GM21423 (cell line): ENCODE measurements at regions not wholly inside any gene's neighbourhood (a gene's known extent, or its start where the extent isn't known, plus 50 kb on each side); places are given as distances from the start of the nearest gene placed in this dataset.
"Not testable (repeated sequence)": the region's sequence is repeated elsewhere in the genome, so short reads cannot be mapped to it uniquely, and the experiment has no call there.

ENCODE experiments used
- ATAC-seq: cut with Tn5 transposase; IDR thresholded peaks from one replicate; pipeline ENCODE4 v1.9.1; 2021; ENCODE audit warnings: mild to moderate bottlenecking, moderate library complexity; ENCODE audit not compliant: unreplicated experiment

DNA sequence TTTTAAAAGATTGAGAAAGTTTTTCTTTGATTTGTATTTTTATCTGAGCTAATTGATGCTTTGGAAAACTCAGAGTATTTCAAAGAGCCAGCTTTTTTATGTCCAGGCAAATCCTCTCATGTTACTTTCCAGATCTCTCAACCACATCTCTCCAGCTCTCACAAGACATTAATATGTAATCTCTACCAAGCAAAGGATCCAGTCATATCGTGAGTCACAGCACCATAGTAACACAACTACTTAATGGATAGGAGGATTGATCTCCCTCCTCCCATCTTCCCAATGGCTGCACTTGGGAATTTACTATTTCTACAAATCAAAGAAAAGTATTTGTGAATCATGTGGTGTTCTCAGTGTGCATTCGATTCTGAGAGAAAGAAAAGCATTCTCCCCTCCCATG is 63.3 kb downstream of the POU4F1 start:
- no peak for ATAC-seq

DNA sequence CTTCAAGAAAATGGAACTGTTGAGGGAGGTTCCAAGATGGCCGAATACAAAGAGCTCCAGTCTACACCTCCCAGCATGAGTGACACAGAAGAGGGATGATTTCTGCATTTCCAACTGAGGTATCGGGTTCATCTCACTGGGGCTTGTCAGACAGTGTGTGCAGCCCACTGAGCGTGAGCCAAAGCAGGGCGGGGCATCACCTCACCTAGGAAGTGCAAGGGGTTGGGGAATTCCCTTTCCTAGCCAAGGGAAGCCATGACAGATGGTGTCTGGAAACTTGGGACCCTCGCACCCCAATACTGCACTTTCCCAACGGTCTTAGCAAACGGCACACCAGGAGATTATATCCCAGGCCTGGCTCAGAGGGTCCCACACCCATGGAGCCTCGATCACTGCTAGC is 77.3 kb downstream of the POU4F1 start:
- not testable (repeated sequence) for ATAC-seq

GRCh38 chr13:78524936-78525335 is 78.4 kb downstream of the POU4F1 start:
- no peak for ATAC-seq

DNA sequence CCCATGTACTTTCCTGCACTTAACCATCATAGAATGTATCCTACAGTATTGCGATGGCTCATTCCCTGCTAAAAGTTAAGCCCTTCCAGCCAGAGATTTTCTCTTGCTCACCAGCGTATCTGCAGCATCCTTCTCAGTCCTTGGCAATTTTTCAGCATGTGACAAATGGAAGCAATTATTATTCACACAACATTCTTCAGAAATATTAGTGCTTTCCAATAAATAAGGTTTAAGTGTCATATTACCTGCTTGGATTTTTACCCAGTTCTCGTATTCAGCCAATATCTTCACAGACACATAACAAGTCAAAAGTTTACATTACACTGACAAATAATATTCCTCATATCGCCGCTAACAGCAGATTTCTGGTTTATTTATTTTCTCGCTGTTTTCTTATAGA is 82.3 kb downstream of the POU4F1 start:
- ATAC-seq: no peak

GRCh38 chr13:78520425-78520824 is 82.9 kb downstream of the POU4F1 start:
- ATAC-seq: no peak

DNA sequence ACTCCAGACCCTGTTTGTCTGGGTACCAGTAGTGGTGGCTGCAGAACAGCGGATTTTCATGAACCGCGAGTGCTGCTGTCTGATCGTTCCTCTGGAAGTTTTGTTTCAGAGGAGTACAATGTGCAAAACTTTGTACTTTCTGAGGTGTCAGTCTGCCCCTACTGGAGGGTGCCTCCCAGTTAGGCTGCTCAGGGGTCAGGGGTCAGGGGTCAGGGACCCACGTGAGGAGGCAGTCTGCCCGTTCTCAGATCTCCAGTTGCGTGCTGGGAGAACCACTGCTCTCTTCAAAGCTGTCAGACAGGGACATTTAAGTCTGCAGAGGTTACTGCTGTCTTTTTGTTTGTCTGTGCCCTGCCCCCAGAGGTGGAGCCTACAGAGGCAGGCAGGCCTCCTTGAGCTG is 84.9 kb downstream of the POU4F1 start:
- not testable (repeated sequence) for ATAC-seq

GRCh38 chr13:78499802-78500201 is 103.5 kb downstream of the POU4F1 start:
- ATAC-seq: no peak

- no peak for ATAC-seq
Observed at GRCh38 chr13:78497702-78498355, 105.5 kb downstream of the POU4F1 start.

- ATAC-seq: no peak
Observed at GRCh38 chr13:78491978-78492377, 111.4 kb downstream of the POU4F1 start.

- not testable (repeated sequence) for ATAC-seq
Observed at GRCh38 chr13:78490225-78490624, 113.1 kb downstream of the POU4F1 start.

- ATAC-seq: no peak
Observed at GRCh38 chr13:78487707-78488106, 115.6 kb downstream of the POU4F1 start.

DNA sequence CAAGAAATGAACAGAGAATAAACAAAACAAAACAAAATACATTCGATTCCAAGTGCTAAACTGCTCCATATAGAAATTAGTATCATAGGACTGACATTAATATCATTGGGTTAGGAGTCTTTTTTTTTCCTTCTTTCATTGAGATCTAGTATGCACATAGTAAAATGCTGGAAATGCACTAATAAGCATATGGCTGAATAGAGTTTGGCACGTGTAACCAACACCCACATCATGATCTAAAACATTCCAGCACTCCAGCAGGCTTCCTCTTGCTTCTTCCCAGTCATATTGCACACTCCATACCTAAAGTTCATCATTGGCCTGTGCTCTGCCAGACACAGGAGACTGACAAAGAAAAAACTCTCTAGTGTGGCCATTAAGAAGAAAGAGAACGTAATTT is 117.5 kb downstream of the POU4F1 start:
- no peak for ATAC-seq

DNA sequence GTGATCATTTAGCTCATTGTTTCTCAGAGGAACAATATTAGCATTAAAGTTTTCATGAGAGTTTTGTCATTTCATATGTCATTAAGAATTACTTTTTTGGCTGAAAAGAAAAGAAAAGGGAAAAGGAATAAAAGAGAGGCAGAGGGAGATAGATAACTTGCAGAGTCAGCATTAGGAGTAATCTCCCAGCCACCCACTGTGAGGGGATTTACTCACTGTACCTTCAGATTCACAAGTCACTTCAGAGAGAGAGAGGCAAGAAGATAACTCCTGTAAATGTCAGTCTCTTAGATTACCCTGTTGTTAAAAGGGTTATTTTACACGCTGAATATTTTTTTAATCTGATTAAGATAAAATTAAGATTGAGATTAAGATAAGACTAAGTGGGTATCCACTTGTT is 125.2 kb downstream of the POU4F1 start:
- ATAC-seq: no peak

GRCh38 chr13:78476910-78477309 is 126.4 kb downstream of the POU4F1 start:
- ATAC-seq: no peak

DNA sequence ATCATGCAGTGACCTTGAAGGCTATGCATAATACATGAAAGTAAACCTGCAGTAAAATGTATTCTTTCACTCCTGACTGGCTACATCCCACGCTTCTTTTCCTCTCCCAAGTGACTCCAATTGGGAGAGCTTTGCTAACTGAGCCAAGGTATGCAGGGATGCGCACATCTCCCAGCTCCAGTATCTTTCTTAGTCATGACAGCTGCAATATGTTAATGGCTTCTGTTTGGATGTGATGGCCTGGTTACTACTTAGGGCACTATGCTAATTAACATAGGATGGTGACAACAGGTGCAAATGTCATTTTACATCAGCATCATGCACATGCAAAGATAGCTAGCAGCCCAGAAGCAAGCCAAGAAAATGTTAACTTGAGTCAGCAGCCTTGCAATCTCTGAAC is 134.7 kb downstream of the POU4F1 start:
- no peak for ATAC-seq

- ATAC-seq: no peak
Observed at GRCh38 chr13:78465250-78465649, 138.1 kb downstream of the POU4F1 start.

DNA sequence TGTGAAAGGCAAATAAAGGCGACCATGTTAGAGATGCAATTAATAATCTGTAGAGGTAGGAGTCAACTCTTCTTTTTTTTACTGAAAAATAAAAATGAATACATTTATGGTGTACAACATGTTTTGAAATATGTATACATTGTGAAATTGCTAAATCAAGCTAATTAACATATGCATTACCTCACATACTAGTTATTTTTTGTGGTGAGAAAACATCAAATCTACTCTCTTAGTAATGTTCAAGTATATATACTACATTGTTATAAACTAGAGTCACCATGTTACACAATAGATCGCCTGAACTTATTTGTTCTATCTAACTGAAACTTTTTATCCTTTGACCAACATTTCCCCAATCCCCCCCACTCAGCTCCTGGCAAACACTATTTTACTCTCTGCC is 143.2 kb downstream of the POU4F1 start:
- ATAC-seq: no peak

GRCh38 chr13:78443839-78444238 is 159.5 kb downstream of the POU4F1 start:
- ATAC-seq: no peak

GRCh38 chr13:78437781-78438180 is 165.6 kb downstream of the POU4F1 start:
- ATAC-seq: no peak

GRCh38 chr13:78436311-78436710 is 167.0 kb downstream of the POU4F1 start:
- no peak for ATAC-seq

- no peak for ATAC-seq
Observed at GRCh38 chr13:78431328-78431727, 172.0 kb downstream of the POU4F1 start.

GRCh38 chr13:78430811-78431210 is 172.5 kb downstream of the POU4F1 start:
- ATAC-seq: no peak

DNA sequence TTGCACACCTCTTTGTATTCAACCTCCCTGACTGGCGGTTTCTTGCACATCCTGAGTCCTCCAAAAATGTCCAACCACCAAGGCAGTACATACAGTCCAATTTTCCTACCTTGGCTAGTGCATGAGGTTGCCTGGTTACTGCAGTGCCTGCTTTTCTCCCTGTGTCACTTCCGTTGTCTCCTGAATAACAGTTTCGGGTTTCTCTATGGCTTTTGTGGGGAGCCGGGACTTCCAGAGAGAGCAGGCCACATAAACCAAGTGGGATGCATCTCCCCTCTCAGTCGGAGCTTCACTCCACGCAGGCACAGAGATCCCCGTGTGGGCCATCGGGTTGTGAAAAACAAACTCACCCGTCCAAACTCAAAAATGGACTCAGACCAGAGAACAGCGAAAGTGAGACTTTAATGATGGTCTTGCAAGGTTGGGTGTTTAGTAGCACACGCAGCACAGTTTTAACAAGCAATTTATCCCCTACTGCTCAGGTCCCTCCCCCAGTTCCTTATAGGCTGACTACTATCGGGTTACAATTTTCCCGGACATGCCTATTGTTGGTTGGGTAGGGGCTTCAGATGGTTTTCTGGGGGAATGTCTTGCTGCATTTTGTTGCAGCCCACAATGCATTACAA is 173.1 kb downstream of the POU4F1 start:
- no peak for ATAC-seq
